Testis (tissue), 2 donors: ENCODE measurements at regions not wholly inside any gene's neighbourhood (a gene's known extent, or its start where the extent isn't known, plus 50 kb on each side); places are given as distances from the start of the nearest gene placed in this dataset.

Source experiments
- POLR2A ChIP-seq: fragments of 450-650 bp; IDR thresholded peaks from one replicate; pipeline ENCODE4 v1.6.1; 2017; ENCODE audit warnings: antibody characterized with exemption, mild to moderate bottlenecking, moderate library complexity
- TF ChIP-seq, protein P1 (sequence below), 3 experiments: fragments of 450-650 bp in 2 of 3; fragments of 200-600 bp in 1 of 3; sonication (generic) in 1 of 3; IDR thresholded peaks; one replicate each; pipeline ENCODE4 v1.5.1; 2016 to 2019; ENCODE audit warnings: antibody characterized with exemption in 3 of 3, mild to moderate bottlenecking in 2 of 3, moderate library complexity in 1 of 3

DNA sequence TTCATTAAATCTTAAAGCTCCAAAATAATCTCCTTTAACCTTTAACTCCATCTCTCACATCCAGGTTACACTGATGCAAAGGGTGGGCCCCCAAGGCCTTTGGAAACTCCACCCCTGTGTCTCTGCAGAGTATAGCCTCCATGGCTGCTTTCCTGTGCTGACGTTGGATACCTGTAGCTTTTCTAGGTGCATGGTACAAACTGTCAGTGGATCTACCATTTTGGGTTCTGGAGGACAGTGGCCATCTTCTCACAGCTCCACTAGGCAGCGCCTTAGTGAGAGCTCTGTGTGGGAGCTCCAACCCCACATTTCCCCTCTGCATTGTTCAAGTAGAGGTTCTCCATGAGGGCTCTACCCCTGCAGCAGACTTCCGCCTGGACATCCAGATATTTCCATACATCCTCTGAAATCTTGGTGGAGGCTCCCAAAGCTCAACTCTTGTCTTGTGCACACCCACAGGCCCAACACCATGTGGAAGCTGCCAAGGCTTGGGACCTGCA, 162.2 kb downstream of the RASSF9 start:
- TF ChIP-seq, protein P1, sequence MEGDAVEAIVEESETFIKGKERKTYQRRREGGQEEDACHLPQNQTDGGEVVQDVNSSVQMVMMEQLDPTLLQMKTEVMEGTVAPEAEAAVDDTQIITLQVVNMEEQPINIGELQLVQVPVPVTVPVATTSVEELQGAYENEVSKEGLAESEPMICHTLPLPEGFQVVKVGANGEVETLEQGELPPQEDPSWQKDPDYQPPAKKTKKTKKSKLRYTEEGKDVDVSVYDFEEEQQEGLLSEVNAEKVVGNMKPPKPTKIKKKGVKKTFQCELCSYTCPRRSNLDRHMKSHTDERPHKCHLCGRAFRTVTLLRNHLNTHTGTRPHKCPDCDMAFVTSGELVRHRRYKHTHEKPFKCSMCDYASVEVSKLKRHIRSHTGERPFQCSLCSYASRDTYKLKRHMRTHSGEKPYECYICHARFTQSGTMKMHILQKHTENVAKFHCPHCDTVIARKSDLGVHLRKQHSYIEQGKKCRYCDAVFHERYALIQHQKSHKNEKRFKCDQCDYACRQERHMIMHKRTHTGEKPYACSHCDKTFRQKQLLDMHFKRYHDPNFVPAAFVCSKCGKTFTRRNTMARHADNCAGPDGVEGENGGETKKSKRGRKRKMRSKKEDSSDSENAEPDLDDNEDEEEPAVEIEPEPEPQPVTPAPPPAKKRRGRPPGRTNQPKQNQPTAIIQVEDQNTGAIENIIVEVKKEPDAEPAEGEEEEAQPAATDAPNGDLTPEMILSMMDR (IDR thresholded peaks at IDR 0.05): no peak
- no peak for TF ChIP-seq POLR2A
